SK-N-SH treated with all-trans-retinoic acid at 6 μM for 48 hours (cell line): ENCODE measurements at regions not wholly inside any gene's neighbourhood (a gene's known extent, or its start where the extent isn't known, plus 50 kb on each side); places are given as distances from the start of the nearest gene placed in this dataset.

ENCODE experiments used
- ATAC-seq: fragments of 200-7000 bp; cut with Tn5 transposase; 3 replicates; pipeline ENCODE4 v1.9.1; 2020; ENCODE audit warnings: mild to moderate bottlenecking, moderate library complexity
- ARNTL ChIP-seq: fragments of 450-650 bp; formaldehyde crosslinking; IDR thresholded peaks from 2 replicates; pipeline ENCODE4 v1.5.0; 2020; ENCODE audit warnings: low read depth, mild to moderate bottlenecking, moderate library complexity, borderline replicate concordance
- BACH2 ChIP-seq: fragments of 250-450 bp; sonication (Bioruptor Pico); IDR thresholded peaks from 2 replicates; pipeline ENCODE4 v1.9.0; 2021; ENCODE audit warnings: mild to moderate bottlenecking, borderline replicate concordance
- CSDC2 ChIP-seq: fragments of 250-450 bp; sonication (Bioruptor Pico); IDR thresholded peaks from 2 replicates; pipeline ENCODE4 v1.5.0; 2020; ENCODE audit warnings: mild to moderate bottlenecking, moderate library complexity
- ESRRG ChIP-seq: fragments of 250-450 bp; sonication (Bioruptor Pico); IDR thresholded peaks from 2 replicates; pipeline ENCODE4 v1.6.1; 2021; ENCODE audit warnings: mild to moderate bottlenecking
- GLIS3 ChIP-seq: fragments of 250-450 bp; sonication (Bioruptor Pico); IDR thresholded peaks from 2 replicates; pipeline ENCODE4 v1.5.0; 2020; ENCODE audit warnings: mild to moderate bottlenecking, moderate library complexity
- ISL1 ChIP-seq: fragments of 250-450 bp; sonication (Bioruptor Pico); IDR thresholded peaks from 2 replicates; pipeline ENCODE4 v2.1.2; 2022; ENCODE audit warnings: mild to moderate bottlenecking, moderate library complexity
- OSR1 ChIP-seq: fragments of 250-450 bp; sonication (Bioruptor Pico); IDR thresholded peaks from 2 replicates; pipeline ENCODE4 v1.8.0; 2022; ENCODE audit warnings: moderate library complexity, mild to moderate bottlenecking, inconsistent platforms
- PPARA ChIP-seq: fragments of 250-450 bp; sonication (Bioruptor Pico); IDR thresholded peaks from 2 replicates; pipeline ENCODE4 v1.5.0; 2020; ENCODE audit warnings: mild to moderate bottlenecking, borderline replicate concordance
- RARB ChIP-seq: fragments of 250-450 bp; sonication (Bioruptor Pico); IDR thresholded peaks from 2 replicates; pipeline ENCODE4 v1.8.0; 2021; ENCODE audit warnings: mild to moderate bottlenecking, moderate library complexity
- SNAI2 ChIP-seq: fragments of 250-450 bp; sonication (Bioruptor Pico); IDR thresholded peaks from 2 replicates; pipeline ENCODE4 v1.5.0; 2020; ENCODE audit warnings: mild to moderate bottlenecking, moderate library complexity
- TCF4 ChIP-seq: fragments of 250-450 bp; sonication (Bioruptor Pico); IDR thresholded peaks from 2 replicates; pipeline ENCODE4 v1.8.0; 2021; ENCODE audit warnings: mild to moderate bottlenecking, moderate library complexity, borderline replicate concordance
- TOX ChIP-seq: fragments of 250-450 bp; sonication (Bioruptor Pico); IDR thresholded peaks from 2 replicates; pipeline ENCODE4 v1.8.0; 2021; ENCODE audit warnings: mild to moderate bottlenecking, moderate library complexity, borderline replicate concordance
- ZC3H10 ChIP-seq: fragments of 250-450 bp; sonication (Bioruptor Pico); IDR thresholded peaks from 2 replicates; pipeline ENCODE4 v1.5.1; 2021; ENCODE audit warnings: mild to moderate bottlenecking, moderate library complexity
- ZFP3 ChIP-seq: fragments of 250-450 bp; sonication (Bioruptor Pico); IDR thresholded peaks from 2 replicates; pipeline ENCODE4 v1.5.0; 2020; ENCODE audit warnings: mild to moderate bottlenecking, moderate library complexity
- ZNF565 ChIP-seq: fragments of 450-650 bp; formaldehyde crosslinking; conservative IDR thresholded peaks from 2 replicates; pipeline ENCODE4 v1.5.0; 2020; ENCODE audit warnings: low read depth, mild to moderate bottlenecking, moderate library complexity
- ZNF70 ChIP-seq: fragments of 450-650 bp; formaldehyde crosslinking; IDR thresholded peaks from 2 replicates; pipeline ENCODE4 v1.5.0; 2020; ENCODE audit warnings: mild to moderate bottlenecking, moderate library complexity
- ZNF8 ChIP-seq: fragments of 450-650 bp; formaldehyde crosslinking; IDR thresholded peaks from 2 replicates; pipeline ENCODE4 v1.5.0; 2020; ENCODE audit warnings: mild to moderate bottlenecking, moderate library complexity
- TF ChIP-seq, protein P1 (sequence below): fragments of 250-450 bp; sonication (Bioruptor Pico); IDR thresholded peaks from 2 replicates; pipeline ENCODE4 v1.8.0; 2021; ENCODE audit warnings: low read depth, mild to moderate bottlenecking, moderate library complexity, borderline replicate concordance
- TF ChIP-seq, protein P2 (sequence below): fragments of 250-450 bp; sonication (Bioruptor Pico); IDR thresholded peaks from 2 replicates; pipeline ENCODE4 v1.8.0; 2020; ENCODE audit warnings: mild to moderate bottlenecking, moderate library complexity, borderline replicate concordance
- TF ChIP-seq, protein P3 (sequence below): fragments of 250-450 bp; sonication (Bioruptor Pico); IDR thresholded peaks from 2 replicates; pipeline ENCODE4 v1.5.1; 2020; ENCODE audit warnings: low read depth, mild to moderate bottlenecking, moderate library complexity
- TF ChIP-seq, protein P4 (sequence below): fragments of 250-450 bp; sonication (Bioruptor Pico); IDR thresholded peaks from 2 replicates; pipeline ENCODE4 v1.5.1; 2021; ENCODE audit warnings: mild to moderate bottlenecking, moderate library complexity
- TF ChIP-seq, protein P5 (sequence below): fragments of 250-450 bp; sonication (Bioruptor Pico); IDR thresholded peaks from 2 replicates; pipeline ENCODE4 v1.5.0; 2020; ENCODE audit warnings: mild to moderate bottlenecking, moderate library complexity

DNA sequence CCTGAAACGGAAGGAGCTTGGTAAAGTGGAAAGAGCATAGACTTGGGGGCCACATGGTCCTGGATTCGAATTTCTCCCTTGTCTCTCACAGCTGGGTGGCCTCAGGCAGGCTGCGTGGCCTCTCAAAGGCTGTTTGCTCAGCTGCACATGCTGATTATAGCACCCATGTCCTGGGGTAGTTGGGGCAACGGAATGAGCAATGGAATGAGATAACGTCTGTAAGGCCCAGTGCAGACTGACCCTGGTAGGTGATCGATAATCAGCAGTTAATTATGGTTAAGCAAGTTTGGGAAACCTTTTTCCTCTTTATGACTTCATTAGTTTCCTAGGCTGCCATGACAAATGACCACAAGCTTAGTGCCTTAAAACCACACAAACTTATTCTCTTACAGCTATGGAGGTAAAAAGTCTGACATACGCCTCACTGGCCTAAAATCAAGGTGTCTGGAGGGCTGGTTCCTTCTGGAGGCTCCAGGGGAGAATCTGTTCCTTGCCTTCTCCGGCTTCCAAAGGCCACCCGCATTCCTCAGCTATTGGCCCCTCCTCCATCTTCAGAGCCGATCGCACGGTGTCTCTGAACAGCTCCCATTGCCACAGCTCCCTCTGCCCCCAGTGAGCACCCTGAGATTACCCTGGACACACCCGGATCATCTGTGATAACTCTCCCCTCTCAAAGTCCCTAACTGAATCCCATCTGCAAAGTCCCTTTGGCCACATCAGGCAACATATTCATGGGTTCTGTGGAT is 294.9 kb upstream of the FOXF1 start:
- ATAC-seq, result no peak
- TF ChIP-seq ESRRG, result no peak
- TF ChIP-seq OSR1 (CRISPR knock-in tag), result no peak
- no peak for TF ChIP-seq ZNF8 (CRISPR knock-in tag)
- no peak for TF ChIP-seq ZFP3 (CRISPR knock-in tag)
- no peak for TF ChIP-seq TOX (CRISPR knock-in tag)
- TF ChIP-seq TCF4, result no peak
- TF ChIP-seq, protein P1, sequence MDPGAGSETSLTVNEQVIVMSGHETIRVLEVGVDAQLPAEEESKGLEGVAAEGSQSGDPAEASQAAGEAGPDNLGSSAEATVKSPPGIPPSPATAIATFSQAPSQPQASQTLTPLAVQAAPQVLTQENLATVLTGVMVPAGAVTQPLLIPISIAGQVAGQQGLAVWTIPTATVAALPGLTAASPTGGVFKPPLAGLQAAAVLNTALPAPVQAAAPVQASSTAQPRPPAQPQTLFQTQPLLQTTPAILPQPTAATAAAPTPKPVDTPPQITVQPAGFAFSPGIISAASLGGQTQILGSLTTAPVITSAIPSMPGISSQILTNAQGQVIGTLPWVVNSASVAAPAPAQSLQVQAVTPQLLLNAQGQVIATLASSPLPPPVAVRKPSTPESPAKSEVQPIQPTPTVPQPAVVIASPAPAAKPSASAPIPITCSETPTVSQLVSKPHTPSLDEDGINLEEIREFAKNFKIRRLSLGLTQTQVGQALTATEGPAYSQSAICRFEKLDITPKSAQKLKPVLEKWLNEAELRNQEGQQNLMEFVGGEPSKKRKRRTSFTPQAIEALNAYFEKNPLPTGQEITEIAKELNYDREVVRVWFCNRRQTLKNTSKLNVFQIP, result no peak
- TF ChIP-seq, protein P2, sequence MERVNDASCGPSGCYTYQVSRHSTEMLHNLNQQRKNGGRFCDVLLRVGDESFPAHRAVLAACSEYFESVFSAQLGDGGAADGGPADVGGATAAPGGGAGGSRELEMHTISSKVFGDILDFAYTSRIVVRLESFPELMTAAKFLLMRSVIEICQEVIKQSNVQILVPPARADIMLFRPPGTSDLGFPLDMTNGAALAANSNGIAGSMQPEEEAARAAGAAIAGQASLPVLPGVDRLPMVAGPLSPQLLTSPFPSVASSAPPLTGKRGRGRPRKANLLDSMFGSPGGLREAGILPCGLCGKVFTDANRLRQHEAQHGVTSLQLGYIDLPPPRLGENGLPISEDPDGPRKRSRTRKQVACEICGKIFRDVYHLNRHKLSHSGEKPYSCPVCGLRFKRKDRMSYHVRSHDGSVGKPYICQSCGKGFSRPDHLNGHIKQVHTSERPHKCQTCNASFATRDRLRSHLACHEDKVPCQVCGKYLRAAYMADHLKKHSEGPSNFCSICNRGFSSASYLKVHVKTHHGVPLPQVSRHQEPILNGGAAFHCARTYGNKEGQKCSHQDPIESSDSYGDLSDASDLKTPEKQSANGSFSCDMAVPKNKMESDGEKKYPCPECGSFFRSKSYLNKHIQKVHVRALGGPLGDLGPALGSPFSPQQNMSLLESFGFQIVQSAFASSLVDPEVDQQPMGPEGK (CRISPR knock-in tag), result no peak
- TF ChIP-seq ZC3H10, result no peak
- TF ChIP-seq ISL1 (CRISPR knock-in tag), result no peak
- TF ChIP-seq, protein P3, sequence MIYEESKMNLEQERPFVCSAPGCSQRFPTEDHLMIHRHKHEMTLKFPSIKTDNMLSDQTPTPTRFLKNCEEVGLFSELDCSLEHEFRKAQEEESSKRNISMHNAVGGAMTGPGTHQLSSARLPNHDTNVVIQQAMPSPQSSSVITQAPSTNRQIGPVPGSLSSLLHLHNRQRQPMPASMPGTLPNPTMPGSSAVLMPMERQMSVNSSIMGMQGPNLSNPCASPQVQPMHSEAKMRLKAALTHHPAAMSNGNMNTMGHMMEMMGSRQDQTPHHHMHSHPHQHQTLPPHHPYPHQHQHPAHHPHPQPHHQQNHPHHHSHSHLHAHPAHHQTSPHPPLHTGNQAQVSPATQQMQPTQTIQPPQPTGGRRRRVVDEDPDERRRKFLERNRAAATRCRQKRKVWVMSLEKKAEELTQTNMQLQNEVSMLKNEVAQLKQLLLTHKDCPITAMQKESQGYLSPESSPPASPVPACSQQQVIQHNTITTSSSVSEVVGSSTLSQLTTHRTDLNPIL (CRISPR knock-in tag), result no peak
- TF ChIP-seq ZNF70 (CRISPR knock-in tag), result no peak
- no peak for TF ChIP-seq RARB
- TF ChIP-seq, protein P4, sequence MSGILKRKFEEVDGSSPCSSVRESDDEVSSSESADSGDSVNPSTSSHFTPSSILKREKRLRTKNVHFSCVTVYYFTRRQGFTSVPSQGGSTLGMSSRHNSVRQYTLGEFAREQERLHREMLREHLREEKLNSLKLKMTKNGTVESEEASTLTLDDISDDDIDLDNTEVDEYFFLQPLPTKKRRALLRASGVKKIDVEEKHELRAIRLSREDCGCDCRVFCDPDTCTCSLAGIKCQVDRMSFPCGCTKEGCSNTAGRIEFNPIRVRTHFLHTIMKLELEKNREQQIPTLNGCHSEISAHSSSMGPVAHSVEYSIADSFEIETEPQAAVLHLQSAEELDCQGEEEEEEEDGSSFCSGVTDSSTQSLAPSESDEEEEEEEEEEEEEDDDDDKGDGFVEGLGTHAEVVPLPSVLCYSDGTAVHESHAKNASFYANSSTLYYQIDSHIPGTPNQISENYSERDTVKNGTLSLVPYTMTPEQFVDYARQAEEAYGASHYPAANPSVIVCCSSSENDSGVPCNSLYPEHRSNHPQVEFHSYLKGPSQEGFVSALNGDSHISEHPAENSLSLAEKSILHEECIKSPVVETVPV (CRISPR knock-in tag), result no peak
- no peak for TF ChIP-seq PPARA (CRISPR knock-in tag)
- TF ChIP-seq CSDC2 (CRISPR knock-in tag), result no peak
- TF ChIP-seq, protein P5, sequence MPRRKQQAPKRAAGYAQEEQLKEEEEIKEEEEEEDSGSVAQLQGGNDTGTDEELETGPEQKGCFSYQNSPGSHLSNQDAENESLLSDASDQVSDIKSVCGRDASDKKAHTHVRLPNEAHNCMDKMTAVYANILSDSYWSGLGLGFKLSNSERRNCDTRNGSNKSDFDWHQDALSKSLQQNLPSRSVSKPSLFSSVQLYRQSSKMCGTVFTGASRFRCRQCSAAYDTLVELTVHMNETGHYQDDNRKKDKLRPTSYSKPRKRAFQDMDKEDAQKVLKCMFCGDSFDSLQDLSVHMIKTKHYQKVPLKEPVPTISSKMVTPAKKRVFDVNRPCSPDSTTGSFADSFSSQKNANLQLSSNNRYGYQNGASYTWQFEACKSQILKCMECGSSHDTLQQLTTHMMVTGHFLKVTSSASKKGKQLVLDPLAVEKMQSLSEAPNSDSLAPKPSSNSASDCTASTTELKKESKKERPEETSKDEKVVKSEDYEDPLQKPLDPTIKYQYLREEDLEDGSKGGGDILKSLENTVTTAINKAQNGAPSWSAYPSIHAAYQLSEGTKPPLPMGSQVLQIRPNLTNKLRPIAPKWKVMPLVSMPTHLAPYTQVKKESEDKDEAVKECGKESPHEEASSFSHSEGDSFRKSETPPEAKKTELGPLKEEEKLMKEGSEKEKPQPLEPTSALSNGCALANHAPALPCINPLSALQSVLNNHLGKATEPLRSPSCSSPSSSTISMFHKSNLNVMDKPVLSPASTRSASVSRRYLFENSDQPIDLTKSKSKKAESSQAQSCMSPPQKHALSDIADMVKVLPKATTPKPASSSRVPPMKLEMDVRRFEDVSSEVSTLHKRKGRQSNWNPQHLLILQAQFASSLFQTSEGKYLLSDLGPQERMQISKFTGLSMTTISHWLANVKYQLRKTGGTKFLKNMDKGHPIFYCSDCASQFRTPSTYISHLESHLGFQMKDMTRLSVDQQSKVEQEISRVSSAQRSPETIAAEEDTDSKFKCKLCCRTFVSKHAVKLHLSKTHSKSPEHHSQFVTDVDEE (CRISPR knock-in tag), result no peak
- no peak for TF ChIP-seq ZNF565 (CRISPR knock-in tag)

DNA sequence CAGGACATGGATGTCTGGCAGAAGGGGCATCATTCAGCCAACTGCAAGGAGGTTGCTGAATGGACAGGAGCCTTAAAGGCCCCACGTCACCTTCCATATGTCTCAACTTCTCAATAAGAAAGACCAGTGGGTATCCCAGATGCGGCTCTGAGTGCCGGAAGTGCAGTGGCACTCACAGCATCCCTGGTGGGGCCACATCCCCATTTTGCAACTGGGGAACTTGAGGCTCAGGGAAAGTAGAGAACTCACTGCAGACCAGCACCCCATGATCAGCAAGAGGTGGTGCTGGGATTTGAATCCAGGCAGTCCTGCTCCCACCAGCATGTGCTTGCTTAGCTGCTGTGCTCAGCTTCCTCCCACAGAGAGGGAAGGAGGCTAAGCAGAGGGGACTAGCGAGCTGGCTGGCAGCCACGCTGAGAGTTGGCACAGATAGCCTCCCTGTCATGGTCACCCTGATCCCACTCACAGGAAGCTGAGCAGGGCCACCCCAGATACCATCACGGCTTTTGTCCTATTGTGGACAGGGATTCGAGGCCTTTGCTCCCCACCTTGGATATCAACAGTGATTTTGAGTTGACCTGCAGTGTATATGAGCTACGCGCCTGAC is 294.2 kb upstream of the FOXF1 start:
- TF ChIP-seq CSDC2 (CRISPR knock-in tag) (no peak), TOX (CRISPR knock-in tag) (no peak), ESRRG (no peak), ARNTL (CRISPR knock-in tag) (no peak), ZNF8 (CRISPR knock-in tag) (no peak), ZC3H10 (no peak), PPARA (CRISPR knock-in tag) (no peak), ZNF70 (CRISPR knock-in tag) (no peak), GLIS3 (CRISPR knock-in tag) (no peak), BACH2 (CRISPR knock-in tag) (no peak), TCF4 (no peak), RARB (no peak), ZNF565 (CRISPR knock-in tag) (no peak), SNAI2 (CRISPR knock-in tag) (no peak), ISL1 (CRISPR knock-in tag) (no peak), ZFP3 (CRISPR knock-in tag) (no peak)
- TF ChIP-seq, protein P3 (CRISPR knock-in tag), result no peak
- TF ChIP-seq, protein P1, result no peak
- TF ChIP-seq, protein P2 (CRISPR knock-in tag), result no peak
- ATAC-seq, result no peak
